ENCODE measurements at regions not wholly inside any gene's neighbourhood (a gene's known extent, or its start where the extent isn't known, plus 50 kb on each side); places are given as distances from the start of the nearest gene placed in this dataset.

GRCh38 chr15:91559066-91559465, 294.4 kb upstream of the SLCO3A1 start:
- Histone ChIP-seq H3K9me3 (ENCODE audit: low read length) (no peaks in the 10 kb centered on the region), H3K9me2 (ENCODE audit: low read depth, low read length) (no peaks in the 10 kb centered on the region), H3K4me1 (ENCODE audit: insufficient read depth, low read length, severe bottlenecking) (no peaks in the 10 kb centered on the region), H2AFZ (ENCODE audit: low read length) (no peak overlapping the region), H3K27me3 (ENCODE audit: insufficient read depth, low read length) (no peaks in the 10 kb centered on the region), H3K4me3 (ENCODE audit: low read depth, low read length, poor library complexity, severe bottlenecking) (no peak overlapping the region), H3K27ac (ENCODE audit: low read depth, low read length, poor library complexity, severe bottlenecking) (no peak overlapping the region), H3K4me2 (ENCODE audit: low read length) (no peak overlapping the region), H3F3A (ENCODE audit: insufficient read depth, low read length) (no peaks in the 10 kb centered on the region), H4K20me1 (ENCODE audit: insufficient read depth, low read length) (no peaks in the 10 kb centered on the region), H3K9ac (ENCODE audit: low read length) (no peak overlapping the region), H3K79me2 (ENCODE audit: insufficient read depth, low read length) (no peaks in the 10 kb centered on the region), H3K36me3 (ENCODE audit: insufficient read depth, low read length) (no peaks in the 10 kb centered on the region)
- TF ChIP-seq EZH2 (IDR thresholded peaks at IDR 0.05; ENCODE audit: borderline replicate concordance, low read length): no peak
- TF ChIP-seq, protein P1, sequence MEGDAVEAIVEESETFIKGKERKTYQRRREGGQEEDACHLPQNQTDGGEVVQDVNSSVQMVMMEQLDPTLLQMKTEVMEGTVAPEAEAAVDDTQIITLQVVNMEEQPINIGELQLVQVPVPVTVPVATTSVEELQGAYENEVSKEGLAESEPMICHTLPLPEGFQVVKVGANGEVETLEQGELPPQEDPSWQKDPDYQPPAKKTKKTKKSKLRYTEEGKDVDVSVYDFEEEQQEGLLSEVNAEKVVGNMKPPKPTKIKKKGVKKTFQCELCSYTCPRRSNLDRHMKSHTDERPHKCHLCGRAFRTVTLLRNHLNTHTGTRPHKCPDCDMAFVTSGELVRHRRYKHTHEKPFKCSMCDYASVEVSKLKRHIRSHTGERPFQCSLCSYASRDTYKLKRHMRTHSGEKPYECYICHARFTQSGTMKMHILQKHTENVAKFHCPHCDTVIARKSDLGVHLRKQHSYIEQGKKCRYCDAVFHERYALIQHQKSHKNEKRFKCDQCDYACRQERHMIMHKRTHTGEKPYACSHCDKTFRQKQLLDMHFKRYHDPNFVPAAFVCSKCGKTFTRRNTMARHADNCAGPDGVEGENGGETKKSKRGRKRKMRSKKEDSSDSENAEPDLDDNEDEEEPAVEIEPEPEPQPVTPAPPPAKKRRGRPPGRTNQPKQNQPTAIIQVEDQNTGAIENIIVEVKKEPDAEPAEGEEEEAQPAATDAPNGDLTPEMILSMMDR (IDR thresholded peaks at IDR 0.05; ENCODE audit: low read length): no peak

- no peaks in the 10 kb centered on the region for H3K79me2 ChIP-seq (ENCODE audit: insufficient read depth, low read length)
- H3K36me3 ChIP-seq (ENCODE audit: insufficient read depth, low read length): no peaks in the 10 kb centered on the region
- H2AFZ ChIP-seq (ENCODE audit: low read length): no peak overlapping the region
- no peaks in the 10 kb centered on the region for H4K20me1 ChIP-seq (ENCODE audit: insufficient read depth, low read length)
- TF ChIP-seq, protein P1 (IDR thresholded peaks at IDR 0.05; ENCODE audit: low read length): no peak
- TF ChIP-seq EZH2 (IDR thresholded peaks at IDR 0.05; ENCODE audit: borderline replicate concordance, low read length): no peak
- no peaks in the 10 kb centered on the region for H3K9me2 ChIP-seq (ENCODE audit: low read depth, low read length)
- no peak overlapping the region for H3K9ac ChIP-seq (ENCODE audit: low read length)
- H3K4me3 ChIP-seq (ENCODE audit: low read depth, low read length, poor library complexity, severe bottlenecking): no peak overlapping the region
- no peak overlapping the region for H3K4me2 ChIP-seq (ENCODE audit: low read length)
- no peaks in the 10 kb centered on the region for H3F3A ChIP-seq (ENCODE audit: insufficient read depth, low read length)
- H3K4me1 ChIP-seq (ENCODE audit: insufficient read depth, low read length, severe bottlenecking): no peaks in the 10 kb centered on the region
- H3K27me3 ChIP-seq (ENCODE audit: insufficient read depth, low read length): no peaks in the 10 kb centered on the region
- no peaks in the 10 kb centered on the region for H3K9me3 ChIP-seq (ENCODE audit: low read length)
- no peak overlapping the region for H3K27ac ChIP-seq (ENCODE audit: low read depth, low read length, poor library complexity, severe bottlenecking)
Observed at GRCh38 chr15:91561371-91562100, 292.0 kb upstream of the SLCO3A1 start.

DNA sequence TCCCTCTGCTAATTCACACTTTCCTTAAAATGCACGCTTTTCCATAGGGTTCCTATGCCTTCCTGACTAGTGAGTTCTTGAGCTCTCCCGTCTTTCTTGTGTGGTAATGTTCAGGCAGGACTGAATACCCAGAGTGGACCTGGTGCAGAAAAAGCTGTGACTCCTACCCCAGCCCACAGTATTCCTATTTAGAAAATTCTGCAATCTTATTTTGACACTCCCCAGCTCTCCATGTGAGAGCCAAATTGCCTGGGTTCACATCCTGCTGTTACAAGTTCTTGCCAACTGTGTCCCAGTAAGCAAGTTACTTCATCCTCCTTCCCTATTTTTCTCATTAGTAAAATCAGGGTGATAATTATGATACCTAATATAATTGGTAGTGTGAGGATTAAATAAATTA, 290.8 kb upstream of the SLCO3A1 start:
- H3K36me3 ChIP-seq (ENCODE audit: insufficient read depth, low read length): no peaks in the 10 kb centered on the region
- H3K9ac ChIP-seq (ENCODE audit: low read length): no peak overlapping the region
- H3K9me2 ChIP-seq (ENCODE audit: low read depth, low read length): no peaks in the 10 kb centered on the region
- H4K20me1 ChIP-seq (ENCODE audit: insufficient read depth, low read length): no peaks in the 10 kb centered on the region
- no peaks in the 10 kb centered on the region for H3K27me3 ChIP-seq (ENCODE audit: insufficient read depth, low read length)
- H3F3A ChIP-seq (ENCODE audit: insufficient read depth, low read length): no peaks in the 10 kb centered on the region
- H3K27ac ChIP-seq (ENCODE audit: low read depth, low read length, poor library complexity, severe bottlenecking): no peak overlapping the region
- no peaks in the 10 kb centered on the region for H3K79me2 ChIP-seq (ENCODE audit: insufficient read depth, low read length)
- H3K4me3 ChIP-seq (ENCODE audit: low read depth, low read length, poor library complexity, severe bottlenecking): no peak overlapping the region
- H2AFZ ChIP-seq (ENCODE audit: low read length): no peak overlapping the region
- no peak for TF ChIP-seq EZH2 (IDR thresholded peaks at IDR 0.05; ENCODE audit: borderline replicate concordance, low read length)
- TF ChIP-seq, protein P1 (IDR thresholded peaks at IDR 0.05; ENCODE audit: low read length): no peak
- H3K4me1 ChIP-seq (ENCODE audit: insufficient read depth, low read length, severe bottlenecking): no peaks in the 10 kb centered on the region
- H3K9me3 ChIP-seq (ENCODE audit: low read length): no peaks in the 10 kb centered on the region
- no peak overlapping the region for H3K4me2 ChIP-seq (ENCODE audit: low read length)
